Thoracic aorta (tissue), 2 donors: ENCODE measurements at regions not wholly inside any gene's neighbourhood (a gene's known extent, or its start where the extent isn't known, plus 50 kb on each side); places are given as distances from the start of the nearest gene placed in this dataset.

Source experiments
- ATAC-seq: fragments of 150-250 bp; one replicate; pipeline ENCODE4 v1.8.0; 2017; ENCODE audit warnings: low read depth; ENCODE audit not compliant: insufficient number of reproducible peaks, low FRiP score
- DNase-seq: peaks from one replicate; pipeline ENCODE4 v3.0.0-alpha.2; 2020; ENCODE audit warnings: low spot score
- H3K27ac ChIP-seq, 2 donors: fragments of 200-600 bp; sonication (generic); 1 replicate in 1 of 2; 2 replicates in 1 of 2; pipeline ENCODE4 v1.5.1; 2016; ENCODE audit warnings: mild to moderate bottlenecking in 2 of 2, moderate library complexity in 2 of 2
- H3K27me3 ChIP-seq: fragments of 200-600 bp; sonication (generic); replicated peaks from 2 replicates; pipeline ENCODE4 v1.6.0; 2016; ENCODE audit warnings: mild to moderate bottlenecking; ENCODE audit not compliant: insufficient read depth
- H3K36me3 ChIP-seq: fragments of 200-600 bp; sonication (generic); one replicate; pipeline ENCODE4 v1.5.1; 2016
- H3K4me1 ChIP-seq, 2 donors: fragments of 200-600 bp; sonication (generic); 1 replicate in 1 of 2; 2 replicates in 1 of 2; pipeline versions ENCODE4 v1.5.1 to v1.6.0; 2016; ENCODE audit warnings: low read depth in 2 of 2, mild to moderate bottlenecking in 1 of 2; ENCODE audit not compliant: control insufficient read depth in 1 of 2
- H3K4me3 ChIP-seq: fragments of 200-600 bp; sonication (generic); 2 replicates; pipeline ENCODE4 v1.5.1; 2016; ENCODE audit warnings: mild to moderate bottlenecking
- H3K9me3 ChIP-seq: fragments of 200-600 bp; sonication (generic); 2 replicates; pipeline ENCODE4 v1.5.1; 2016
- TF ChIP-seq, protein P1 (sequence below): fragments of 200-600 bp; sonication (generic); IDR thresholded peaks from one replicate; pipeline ENCODE4 v1.5.1; 2019; ENCODE audit warnings: antibody characterized with exemption

DNA sequence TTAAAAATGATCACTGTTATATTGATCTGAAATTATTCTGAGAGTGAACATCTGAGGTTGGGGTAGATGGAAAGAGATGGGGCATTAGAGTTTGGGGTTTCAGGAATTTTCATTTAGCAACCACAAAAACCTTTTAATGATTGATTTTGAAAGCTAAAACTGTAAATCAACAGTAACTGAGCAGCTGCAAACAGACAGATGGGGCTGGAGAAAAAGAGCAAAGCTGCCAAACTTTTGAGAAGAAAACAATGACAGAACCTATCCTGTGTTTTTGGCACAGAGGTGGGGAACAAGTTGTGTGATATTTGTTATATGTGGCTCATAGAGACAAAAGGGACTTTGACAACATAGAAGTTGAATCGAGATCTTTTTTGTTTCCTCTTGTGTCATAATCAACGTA is 415.8 kb upstream of the DSEL start:
- Histone ChIP-seq H3K27ac (no peak overlapping the region), H3K9me3 (no peaks in the 10 kb centered on the region), H3K4me3 (no peak overlapping the region), H3K27me3 (no peaks in the 10 kb centered on the region), H3K36me3 (no peaks in the 10 kb centered on the region), H3K4me1 (no peaks in the 10 kb centered on the region)
- DNase-seq (no peak), ATAC-seq (no peak)
- TF ChIP-seq, protein P1, sequence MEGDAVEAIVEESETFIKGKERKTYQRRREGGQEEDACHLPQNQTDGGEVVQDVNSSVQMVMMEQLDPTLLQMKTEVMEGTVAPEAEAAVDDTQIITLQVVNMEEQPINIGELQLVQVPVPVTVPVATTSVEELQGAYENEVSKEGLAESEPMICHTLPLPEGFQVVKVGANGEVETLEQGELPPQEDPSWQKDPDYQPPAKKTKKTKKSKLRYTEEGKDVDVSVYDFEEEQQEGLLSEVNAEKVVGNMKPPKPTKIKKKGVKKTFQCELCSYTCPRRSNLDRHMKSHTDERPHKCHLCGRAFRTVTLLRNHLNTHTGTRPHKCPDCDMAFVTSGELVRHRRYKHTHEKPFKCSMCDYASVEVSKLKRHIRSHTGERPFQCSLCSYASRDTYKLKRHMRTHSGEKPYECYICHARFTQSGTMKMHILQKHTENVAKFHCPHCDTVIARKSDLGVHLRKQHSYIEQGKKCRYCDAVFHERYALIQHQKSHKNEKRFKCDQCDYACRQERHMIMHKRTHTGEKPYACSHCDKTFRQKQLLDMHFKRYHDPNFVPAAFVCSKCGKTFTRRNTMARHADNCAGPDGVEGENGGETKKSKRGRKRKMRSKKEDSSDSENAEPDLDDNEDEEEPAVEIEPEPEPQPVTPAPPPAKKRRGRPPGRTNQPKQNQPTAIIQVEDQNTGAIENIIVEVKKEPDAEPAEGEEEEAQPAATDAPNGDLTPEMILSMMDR = no peak

DNA sequence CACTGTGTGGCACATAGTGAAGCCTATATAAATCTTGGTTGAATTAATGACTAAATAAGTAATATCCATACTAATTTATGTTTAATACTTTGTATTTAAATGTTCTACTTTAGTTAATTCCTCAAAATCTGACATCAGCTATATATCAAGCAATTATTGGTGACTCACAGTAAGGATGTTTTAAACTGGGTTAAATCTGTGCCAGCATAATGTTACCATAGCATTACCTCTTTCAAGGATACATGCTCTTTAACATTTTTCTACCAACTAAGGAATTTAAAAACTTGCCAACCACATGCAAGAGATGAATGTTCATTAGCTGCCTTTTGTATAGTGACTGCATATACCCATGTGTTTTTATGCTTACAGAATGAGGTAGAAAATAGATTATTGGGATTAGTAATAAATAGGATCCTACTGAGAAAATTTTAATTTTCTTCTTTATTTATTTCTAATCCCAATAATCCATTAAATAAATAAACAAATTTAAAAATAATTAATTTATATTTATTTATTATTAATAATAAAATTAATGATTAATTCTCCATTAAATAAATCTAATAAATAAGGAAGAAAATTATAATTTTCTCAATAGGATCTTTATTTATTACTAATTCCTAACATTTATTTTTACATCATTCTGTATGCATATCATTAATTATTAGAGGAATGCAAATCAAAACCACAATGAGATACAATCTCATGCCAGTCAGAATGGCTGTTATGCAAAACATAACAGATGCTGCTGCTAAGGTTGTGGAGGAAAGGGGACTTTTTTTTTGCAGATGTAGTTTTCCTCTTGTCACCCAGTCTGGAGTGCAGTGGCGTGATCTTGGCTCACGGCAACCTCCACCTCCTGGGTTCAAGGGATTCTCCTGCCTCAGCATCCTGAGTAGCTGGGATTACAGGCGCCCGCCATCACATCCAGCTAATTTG is 410.7 kb upstream of the DSEL start:
- no peaks in the 10 kb centered on the region for H3K4me1 ChIP-seq
- ATAC-seq (no peak), DNase-seq (no peak)
- H3K27me3 ChIP-seq = peaks cover 4% of the 10 kb centered on the region
- TF ChIP-seq, protein P1 = no peak
- no peak overlapping the region for H3K4me3 ChIP-seq
- H3K36me3 ChIP-seq = no peaks in the 10 kb centered on the region
- H3K27ac ChIP-seq = no peak overlapping the region
- no peaks in the 10 kb centered on the region for H3K9me3 ChIP-seq

DNA sequence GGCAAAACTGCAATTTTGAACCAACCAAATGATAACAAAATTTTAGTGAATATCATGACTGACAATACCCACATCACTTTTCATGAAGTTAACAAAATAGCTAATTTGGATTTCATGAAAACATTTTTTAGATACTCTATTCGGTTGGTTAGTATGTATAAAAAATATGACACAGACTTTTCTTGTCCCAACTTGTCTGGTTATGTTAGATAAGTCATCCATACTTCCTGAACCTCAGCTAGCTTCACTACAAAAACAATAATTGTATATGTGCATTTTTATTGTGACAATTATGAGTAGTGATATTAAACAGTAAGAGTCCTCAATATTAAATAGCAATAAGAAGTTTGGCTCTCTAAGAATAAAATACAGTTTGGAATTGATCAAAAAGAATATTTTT is 408.1 kb upstream of the DSEL start:
- Histone ChIP-seq H3K27ac (no peak overlapping the region), H3K27me3 (peaks cover 4% of the 10 kb centered on the region), H3K36me3 (no peaks in the 10 kb centered on the region), H3K9me3 (no peaks in the 10 kb centered on the region), H3K4me1 (no peaks in the 10 kb centered on the region), H3K4me3 (no peak overlapping the region)
- ATAC-seq (no peak), DNase-seq (no peak)
- TF ChIP-seq, protein P1 = no peak

DNA sequence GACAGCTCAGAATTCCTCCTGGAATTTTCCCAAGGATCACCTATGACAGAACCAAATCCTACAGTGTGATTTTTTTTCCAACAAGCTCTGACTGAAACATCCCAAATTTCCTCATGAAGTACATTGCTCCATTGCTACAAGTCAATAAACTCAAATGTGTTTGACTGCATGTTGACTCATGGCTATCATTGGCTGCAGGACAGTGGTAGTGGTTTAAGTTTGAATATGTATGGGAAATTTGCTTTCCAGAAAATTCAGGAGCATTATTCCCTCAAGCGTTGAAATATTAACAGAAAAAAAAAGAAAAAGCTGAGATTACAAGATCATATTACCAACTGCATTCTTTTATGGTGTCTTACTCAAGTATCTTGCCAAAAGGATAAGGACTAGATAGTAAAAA is 402.8 kb upstream of the DSEL start:
- no peak overlapping the region for H3K4me3 ChIP-seq

DNA sequence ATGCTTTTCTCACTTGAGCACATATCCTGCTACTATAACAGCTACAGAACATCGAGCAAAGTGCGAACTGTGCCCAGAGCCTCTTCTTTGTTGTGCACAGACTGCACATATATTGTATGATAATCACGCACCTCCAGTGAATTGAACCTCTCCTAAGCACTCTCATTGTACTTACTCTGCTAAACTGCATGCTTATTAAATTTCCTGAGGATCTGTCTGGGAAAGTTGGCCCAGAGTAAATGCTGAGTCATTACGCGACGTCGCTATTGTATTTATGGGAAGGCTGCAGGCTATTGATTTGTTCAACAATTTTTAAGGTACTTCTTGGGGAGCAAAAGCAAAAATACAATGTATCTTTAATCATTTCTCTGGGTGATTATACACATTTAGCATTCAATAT is 399.6 kb upstream of the DSEL start:
- no peaks in the 10 kb centered on the region for H3K4me1 ChIP-seq
- no peak for DNase-seq

More for the DNA sequence above, 402.8 kb upstream of the DSEL start:
- H3K27ac ChIP-seq = no peak overlapping the region
- H3K36me3 ChIP-seq = no peaks in the 10 kb centered on the region
- no peaks in the 10 kb centered on the region for H3K4me1 ChIP-seq
- no peaks in the 10 kb centered on the region for H3K9me3 ChIP-seq
- TF ChIP-seq, protein P1 = no peak
- ATAC-seq (no peak), DNase-seq (no peak)
- no peaks in the 10 kb centered on the region for H3K27me3 ChIP-seq

More for the DNA sequence above, 399.6 kb upstream of the DSEL start:
- ATAC-seq = no peak
- H3K9me3 ChIP-seq = no peaks in the 10 kb centered on the region
- no peak overlapping the region for H3K27ac ChIP-seq
- no peaks in the 10 kb centered on the region for H3K36me3 ChIP-seq
- TF ChIP-seq, protein P1 = no peak
- H3K27me3 ChIP-seq = no peaks in the 10 kb centered on the region
- H3K4me3 ChIP-seq = no peak overlapping the region
